ENCODE measurements at regions not wholly inside any gene's neighbourhood (a gene's known extent, or its start where the extent isn't known, plus 50 kb on each side); places are given as distances from the start of the nearest gene placed in this dataset.
A peak's percentile ranks its signal among the peaks of the same experiment; 100 is the strongest.

DNA sequence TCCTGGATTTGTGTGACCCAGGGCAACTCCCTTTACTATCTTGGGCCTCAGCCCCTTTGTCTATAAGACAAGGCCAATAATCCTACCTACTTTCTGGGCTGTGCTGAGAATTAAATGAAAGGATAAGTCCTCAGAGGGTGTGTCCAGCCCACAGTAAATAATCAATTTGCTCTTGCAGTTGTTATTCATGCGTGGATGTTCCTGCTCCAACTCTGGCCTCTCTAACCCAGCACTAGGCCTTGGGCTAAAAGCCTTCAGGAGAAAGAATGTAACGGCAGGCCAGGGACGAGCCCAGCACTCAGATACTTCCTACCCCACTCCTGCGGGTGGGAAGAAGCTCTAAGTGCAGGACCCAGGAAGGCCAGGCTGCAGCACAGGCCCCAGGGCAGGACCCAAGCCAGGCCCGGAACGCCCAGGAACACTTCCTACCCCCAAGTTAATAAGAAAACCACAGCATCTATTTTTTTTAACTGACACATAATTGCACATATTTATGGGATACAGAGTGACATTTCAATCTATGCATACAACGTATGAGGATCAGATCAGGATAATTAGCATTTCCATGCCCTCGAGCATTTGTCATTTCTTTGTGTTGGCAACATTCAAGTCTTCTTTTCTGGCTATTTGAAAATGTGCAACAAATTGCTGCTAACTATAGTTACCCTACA is 179.6 kb upstream of the RBPJ start:
- H4K8ac ChIP-seq (ENCODE audit: low read length), result peak overlapping the region; percentile 59
- H2BK12ac ChIP-seq (ENCODE audit: low read length in 2 of 2), result peak overlapping the region in 1 of 2 experiments; percentile 21
- H3K27ac ChIP-seq (ENCODE audit: low read length, poor library complexity, severe bottlenecking), result peak overlapping the region; percentile 57
- no peak overlapping the region for H3K4me2 ChIP-seq (ENCODE audit: low read length, poor library complexity, severe bottlenecking)
- no peaks in the 10 kb centered on the region for H3K27me3 ChIP-seq (ENCODE audit: control insufficient read depth in 1 of 2, insufficient read depth in 1 of 2, low read length in 2 of 2)
- no peak overlapping the region for H3K23ac ChIP-seq (ENCODE audit: low read length in 2 of 2)
- no peaks in the 10 kb centered on the region for H3K79me1 ChIP-seq (replicated peaks; ENCODE audit: low read length, poor library complexity, severe bottlenecking)
- DNase-seq, result peak; percentile 29
- H2AK5ac ChIP-seq (ENCODE audit: low read length, severe bottlenecking), result peak overlapping the region; percentile 23
- no peaks in the 10 kb centered on the region for H3K36me3 ChIP-seq (ENCODE audit: control insufficient read depth in 1 of 2, insufficient read depth in 2 of 2, low read depth in 1 of 2, low read length in 2 of 2)
- no peak overlapping the region for H2BK15ac ChIP-seq (ENCODE audit: low read depth, poor library complexity, severe bottlenecking)
- H3K4me3 ChIP-seq (ENCODE audit: insufficient read depth in 1 of 2, low read depth in 1 of 2, low read length in 2 of 2), result no peak overlapping the region
- no peak overlapping the region for H2BK120ac ChIP-seq (ENCODE audit: low read depth, low read length)
- H2BK5ac ChIP-seq (ENCODE audit: low read depth, low read length, poor library complexity, severe bottlenecking), result peak overlapping the region; percentile 3
- H2AFZ ChIP-seq (ENCODE audit: low read depth, low read length), result no peak overlapping the region
- peaks cover 20% of the 10 kb centered on the region for H3K4me1 ChIP-seq (ENCODE audit: control insufficient read depth, insufficient read depth, low read depth, low read length)
- H3K4ac ChIP-seq (ENCODE audit: low read depth in 1 of 2, low read length in 2 of 2), result peak overlapping the region in 1 of 2 experiments; percentile 49
- H4K91ac ChIP-seq (ENCODE audit: low read length), result peak overlapping the region; percentile 71
- H3K14ac ChIP-seq (ENCODE audit: low read length in 2 of 2), result no peak overlapping the region
- 76% methylated on average over 8 of the region's 8 CpGs for WGBS
- H3K9me3 ChIP-seq (ENCODE audit: control insufficient read depth, low read length), result no peaks in the 10 kb centered on the region
- H3K9ac ChIP-seq (ENCODE audit: low read length), result peak overlapping the region; percentile 19
- H3K18ac ChIP-seq (ENCODE audit: low read depth in 1 of 2, low read length in 2 of 2), result peak overlapping the region in 1 of 2 experiments; percentile 33

DNA sequence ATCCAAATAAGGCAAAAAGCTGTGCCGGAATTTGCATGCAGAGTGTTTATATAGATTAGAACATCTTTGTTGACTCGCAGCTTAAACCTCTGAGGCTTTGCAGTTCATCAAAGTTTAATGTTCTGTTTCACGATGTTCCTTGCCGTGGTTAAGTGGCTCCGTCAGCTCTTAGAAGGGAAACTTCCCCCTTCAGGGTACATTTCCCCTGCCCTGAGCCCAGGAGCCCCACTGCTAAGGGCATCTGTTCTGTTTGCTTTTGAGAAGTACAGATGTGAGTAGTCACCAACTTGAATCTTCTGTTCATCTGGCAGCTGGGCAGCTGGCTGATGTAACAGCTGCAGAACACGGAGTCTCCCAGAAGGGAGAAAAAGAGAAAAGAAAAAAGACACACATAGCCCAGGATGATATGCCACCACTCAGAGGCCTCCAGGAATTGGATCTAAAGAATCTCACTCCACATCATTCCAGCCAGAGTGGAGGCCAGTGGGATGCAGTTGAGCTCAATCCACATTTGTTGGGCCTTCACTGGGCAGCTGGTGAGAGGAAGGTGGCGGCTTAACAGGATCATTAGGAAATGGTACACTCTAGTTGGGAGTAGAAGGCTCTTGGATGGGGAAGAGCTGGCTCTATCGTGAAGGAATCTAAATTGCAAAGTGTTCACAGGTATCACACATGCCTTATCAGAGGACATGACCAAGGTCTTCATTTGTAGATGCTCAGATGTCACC is 178.7 kb upstream of the RBPJ start:
- H2BK5ac ChIP-seq (ENCODE audit: low read depth, low read length, poor library complexity, severe bottlenecking), result peak overlapping the region; percentile 11
- H3K23ac ChIP-seq (ENCODE audit: low read length in 2 of 2), result no peak overlapping the region
- H4K8ac ChIP-seq (ENCODE audit: low read length), result peak overlapping the region; percentile 90
- peak overlapping the region; percentile 57 for H3K27ac ChIP-seq (ENCODE audit: low read length, poor library complexity, severe bottlenecking)
- peak overlapping the region; percentile 79 for H4K91ac ChIP-seq (ENCODE audit: low read length)
- H3K9me3 ChIP-seq (ENCODE audit: control insufficient read depth, low read length), result no peaks in the 10 kb centered on the region
- no peak overlapping the region for H3K4me2 ChIP-seq (ENCODE audit: low read length, poor library complexity, severe bottlenecking)
- no peaks in the 10 kb centered on the region for H3K27me3 ChIP-seq (ENCODE audit: control insufficient read depth in 1 of 2, insufficient read depth in 1 of 2, low read length in 2 of 2)
- H2AK5ac ChIP-seq (ENCODE audit: low read length, severe bottlenecking), result no peak overlapping the region
- H2AFZ ChIP-seq (ENCODE audit: low read depth, low read length), result no peak overlapping the region
- no peak overlapping the region for H2BK15ac ChIP-seq (ENCODE audit: low read depth, poor library complexity, severe bottlenecking)
- H3K14ac ChIP-seq (ENCODE audit: low read length in 2 of 2), result no peak overlapping the region
- H3K36me3 ChIP-seq (ENCODE audit: control insufficient read depth in 1 of 2, insufficient read depth in 2 of 2, low read depth in 1 of 2, low read length in 2 of 2), result no peaks in the 10 kb centered on the region
- peak overlapping the region; percentile 27 to 63 for H2BK12ac ChIP-seq (ENCODE audit: low read length in 2 of 2)
- peak overlapping the region in 1 of 2 experiments; percentile 19 for H3K4ac ChIP-seq (ENCODE audit: low read depth in 1 of 2, low read length in 2 of 2)
- DNase-seq, result peak; percentile 89
- WGBS, result 33% methylated on average over 8 of the region's 8 CpGs
- H3K9ac ChIP-seq (ENCODE audit: low read length), result peak overlapping the region; percentile 19
- H3K4me3 ChIP-seq (ENCODE audit: insufficient read depth in 1 of 2, low read depth in 1 of 2, low read length in 2 of 2), result no peak overlapping the region
- H3K18ac ChIP-seq (ENCODE audit: low read depth in 1 of 2, low read length in 2 of 2), result peak overlapping the region; percentile 29 to 60
- peak overlapping the region; percentile 54 for H2BK120ac ChIP-seq (ENCODE audit: low read depth, low read length)
- H3K79me1 ChIP-seq (replicated peaks; ENCODE audit: low read length, poor library complexity, severe bottlenecking), result no peaks in the 10 kb centered on the region
- H3K4me1 ChIP-seq (ENCODE audit: control insufficient read depth, insufficient read depth, low read depth, low read length), result peaks cover 20% of the 10 kb centered on the region

GRCh38 chr4:26144526-26145155 is 176.2 kb upstream of the RBPJ start:
- Histone ChIP-seq H2AFZ (ENCODE audit: low read depth, low read length) (no peak overlapping the region), H4K8ac (ENCODE audit: low read length) (no peak overlapping the region), H2BK5ac (ENCODE audit: low read depth, low read length, poor library complexity, severe bottlenecking) (no peak overlapping the region), H2BK120ac (ENCODE audit: low read depth, low read length) (no peak overlapping the region), H3K36me3 (ENCODE audit: control insufficient read depth in 1 of 2, insufficient read depth in 2 of 2, low read depth in 1 of 2, low read length in 2 of 2) (no peaks in the 10 kb centered on the region), H3K18ac (ENCODE audit: low read depth in 1 of 2, low read length in 2 of 2) (no peak overlapping the region), H3K4me3 (ENCODE audit: insufficient read depth in 1 of 2, low read depth in 1 of 2, low read length in 2 of 2) (no peak overlapping the region), H3K23ac (ENCODE audit: low read length in 2 of 2) (no peak overlapping the region), H3K4me2 (ENCODE audit: low read length, poor library complexity, severe bottlenecking) (no peak overlapping the region), H3K4ac (ENCODE audit: low read depth in 1 of 2, low read length in 2 of 2) (no peak overlapping the region), H4K91ac (ENCODE audit: low read length) (no peak overlapping the region), H3K4me1 (ENCODE audit: control insufficient read depth, insufficient read depth, low read depth, low read length) (peaks cover 13% of the 10 kb centered on the region), H2BK15ac (ENCODE audit: low read depth, poor library complexity, severe bottlenecking) (no peak overlapping the region), H3K14ac (ENCODE audit: low read length in 2 of 2) (no peak overlapping the region), H3K9ac (ENCODE audit: low read length) (no peak overlapping the region), H3K9me3 (ENCODE audit: control insufficient read depth, low read length) (no peaks in the 10 kb centered on the region), H3K27ac (ENCODE audit: low read length, poor library complexity, severe bottlenecking) (no peak overlapping the region), H2BK12ac (ENCODE audit: low read length in 2 of 2) (no peak overlapping the region), H2AK5ac (ENCODE audit: low read length, severe bottlenecking) (no peak overlapping the region), H3K27me3 (ENCODE audit: control insufficient read depth in 1 of 2, insufficient read depth in 1 of 2, low read length in 2 of 2) (no peaks in the 10 kb centered on the region), H3K79me1 (replicated peaks; ENCODE audit: low read length, poor library complexity, severe bottlenecking) (no peaks in the 10 kb centered on the region)
- DNase-seq, result no peak
- WGBS, result 63% methylated on average over 2 of the region's 2 CpGs

DNA sequence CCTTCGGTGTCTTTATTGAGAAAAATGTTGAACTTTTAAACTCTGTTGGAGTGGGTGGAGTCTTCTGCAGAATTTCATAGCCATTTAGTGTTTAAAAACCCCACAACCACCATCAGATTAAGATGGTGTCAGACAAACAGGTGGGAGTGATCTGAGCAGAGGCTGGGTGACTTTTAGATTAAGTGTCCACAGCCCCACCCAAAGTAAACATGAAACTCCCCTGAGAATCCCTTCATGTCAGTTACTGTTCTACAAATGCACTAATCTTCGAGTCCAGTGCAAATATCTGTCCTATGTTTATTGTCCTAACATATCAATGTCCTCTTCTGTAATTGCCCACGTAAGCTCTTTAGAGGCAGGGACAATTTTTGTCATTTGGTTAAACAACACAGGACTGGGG is 175.6 kb upstream of the RBPJ start:
- Histone ChIP-seq H3K4ac (ENCODE audit: low read depth in 1 of 2, low read length in 2 of 2) (no peak overlapping the region), H3K27ac (ENCODE audit: low read length, poor library complexity, severe bottlenecking) (no peak overlapping the region), H3K9ac (ENCODE audit: low read length) (no peak overlapping the region), H3K18ac (ENCODE audit: low read depth in 1 of 2, low read length in 2 of 2) (no peak overlapping the region), H3K4me1 (ENCODE audit: control insufficient read depth, insufficient read depth, low read depth, low read length) (peaks cover 9% of the 10 kb centered on the region), H3K36me3 (ENCODE audit: control insufficient read depth in 1 of 2, insufficient read depth in 2 of 2, low read depth in 1 of 2, low read length in 2 of 2) (no peaks in the 10 kb centered on the region), H3K9me3 (ENCODE audit: control insufficient read depth, low read length) (no peaks in the 10 kb centered on the region), H2BK15ac (ENCODE audit: low read depth, poor library complexity, severe bottlenecking) (no peak overlapping the region), H4K8ac (ENCODE audit: low read length) (no peak overlapping the region), H3K4me3 (ENCODE audit: insufficient read depth in 1 of 2, low read depth in 1 of 2, low read length in 2 of 2) (no peak overlapping the region), H3K79me1 (replicated peaks; ENCODE audit: low read length, poor library complexity, severe bottlenecking) (no peaks in the 10 kb centered on the region), H2AK5ac (ENCODE audit: low read length, severe bottlenecking) (no peak overlapping the region), H2BK12ac (ENCODE audit: low read length in 2 of 2) (no peak overlapping the region), H3K4me2 (ENCODE audit: low read length, poor library complexity, severe bottlenecking) (no peak overlapping the region), H2BK120ac (ENCODE audit: low read depth, low read length) (no peak overlapping the region), H2BK5ac (ENCODE audit: low read depth, low read length, poor library complexity, severe bottlenecking) (no peak overlapping the region), H3K14ac (ENCODE audit: low read length in 2 of 2) (no peak overlapping the region), H3K23ac (ENCODE audit: low read length in 2 of 2) (no peak overlapping the region), H2AFZ (ENCODE audit: low read depth, low read length) (no peak overlapping the region), H4K91ac (ENCODE audit: low read length) (no peak overlapping the region), H3K27me3 (ENCODE audit: control insufficient read depth in 1 of 2, insufficient read depth in 1 of 2, low read length in 2 of 2) (no peaks in the 10 kb centered on the region)
- WGBS, result 61% methylated on average over 2 of the region's 3 CpGs
- no peak for DNase-seq
